ENCODE measurements at regions not wholly inside any gene's neighbourhood (a gene's known extent, or its start where the extent isn't known, plus 50 kb on each side); places are given as distances from the start of the nearest gene placed in this dataset.

DNA sequence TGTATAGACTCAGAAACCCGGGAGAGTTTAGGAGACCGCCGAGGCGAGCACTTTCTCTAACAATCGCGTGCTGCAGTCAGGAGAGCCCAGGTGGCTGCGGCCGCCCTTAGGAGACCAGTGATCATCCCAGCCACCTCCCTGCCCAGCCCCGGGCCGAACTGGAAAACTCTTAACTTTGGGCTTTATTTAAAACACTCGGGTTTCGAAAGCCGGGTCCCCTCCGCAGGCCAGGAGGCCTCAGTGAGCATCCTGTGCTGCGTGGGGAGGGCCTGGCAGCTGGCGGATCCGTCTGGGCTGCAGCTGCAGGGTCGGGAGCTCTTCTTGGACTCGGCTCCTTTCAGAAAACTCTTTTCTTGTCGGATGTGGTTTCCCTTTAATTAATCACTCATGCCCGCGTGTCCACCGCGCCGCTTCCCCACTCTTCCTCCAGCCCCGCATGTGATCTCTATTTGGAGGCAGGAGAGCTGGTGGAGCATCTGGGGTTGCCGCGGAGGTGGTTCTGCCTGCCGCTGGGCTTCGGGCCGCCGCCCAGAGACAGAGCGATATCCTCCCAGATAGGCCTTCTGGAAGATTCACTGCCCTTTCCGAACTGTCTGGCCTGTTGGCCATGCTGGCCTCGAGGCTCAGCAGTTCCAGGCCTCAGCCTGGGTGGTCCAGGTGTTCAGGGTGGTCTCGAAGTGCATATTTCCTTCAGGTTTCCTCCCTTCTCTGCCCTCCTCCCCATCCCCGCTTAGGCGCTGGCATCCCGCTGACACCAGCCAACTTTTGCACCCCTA lies 59.5 kb downstream of the TMEM174 start:
- Histone ChIP-seq H3K4me1 (ENCODE audit: low read depth) (peaks cover 13% of the 10 kb centered on the region), H3K9me3 (no peaks in the 10 kb centered on the region), H3K36me3 (ENCODE audit: low read depth) (no peaks in the 10 kb centered on the region), H3K4me3 (no peak overlapping the region)
- TF ChIP-seq, protein P1, sequence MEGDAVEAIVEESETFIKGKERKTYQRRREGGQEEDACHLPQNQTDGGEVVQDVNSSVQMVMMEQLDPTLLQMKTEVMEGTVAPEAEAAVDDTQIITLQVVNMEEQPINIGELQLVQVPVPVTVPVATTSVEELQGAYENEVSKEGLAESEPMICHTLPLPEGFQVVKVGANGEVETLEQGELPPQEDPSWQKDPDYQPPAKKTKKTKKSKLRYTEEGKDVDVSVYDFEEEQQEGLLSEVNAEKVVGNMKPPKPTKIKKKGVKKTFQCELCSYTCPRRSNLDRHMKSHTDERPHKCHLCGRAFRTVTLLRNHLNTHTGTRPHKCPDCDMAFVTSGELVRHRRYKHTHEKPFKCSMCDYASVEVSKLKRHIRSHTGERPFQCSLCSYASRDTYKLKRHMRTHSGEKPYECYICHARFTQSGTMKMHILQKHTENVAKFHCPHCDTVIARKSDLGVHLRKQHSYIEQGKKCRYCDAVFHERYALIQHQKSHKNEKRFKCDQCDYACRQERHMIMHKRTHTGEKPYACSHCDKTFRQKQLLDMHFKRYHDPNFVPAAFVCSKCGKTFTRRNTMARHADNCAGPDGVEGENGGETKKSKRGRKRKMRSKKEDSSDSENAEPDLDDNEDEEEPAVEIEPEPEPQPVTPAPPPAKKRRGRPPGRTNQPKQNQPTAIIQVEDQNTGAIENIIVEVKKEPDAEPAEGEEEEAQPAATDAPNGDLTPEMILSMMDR (IDR thresholded peaks at IDR 0.05) = no peak
- intact Hi-C loops (cut with DNase I, micrococcal nuclease) = no loop called here
- DNase-seq (no peak), ATAC-seq (no peak)

DNA sequence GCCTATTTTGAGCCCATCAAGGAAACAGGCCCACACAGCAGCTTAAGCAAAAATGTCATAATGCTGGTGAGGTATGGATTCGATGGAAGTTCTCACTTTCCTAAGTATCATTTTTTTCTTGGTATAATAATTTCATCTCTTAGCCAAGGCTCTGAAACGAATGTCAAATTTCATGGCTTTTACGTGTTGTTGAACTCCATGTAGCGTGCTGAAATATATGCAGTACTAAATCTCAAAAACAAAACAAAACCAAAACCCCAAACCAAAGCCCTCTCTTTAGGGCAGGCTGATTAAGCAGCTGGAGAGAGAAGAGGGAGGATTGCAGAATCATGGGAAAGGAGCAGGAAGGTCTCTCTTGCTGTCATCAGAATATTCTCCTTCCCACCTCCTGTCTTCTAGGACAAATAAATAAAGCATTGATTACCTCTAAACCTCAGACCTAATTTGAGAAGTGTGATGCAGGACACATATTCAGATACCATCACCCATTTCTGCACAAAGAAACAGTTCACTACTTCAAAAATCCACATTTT lies 58.3 kb downstream of the TMEM174 start:
- Histone ChIP-seq H3K4me1 (ENCODE audit: low read depth) (peaks cover 13% of the 10 kb centered on the region), H3K9me3 (no peaks in the 10 kb centered on the region), H3K36me3 (ENCODE audit: low read depth) (no peaks in the 10 kb centered on the region), H3K4me3 (no peak overlapping the region)
- intact Hi-C loops (cut with DNase I, micrococcal nuclease) = no loop called here
- ATAC-seq = no peak
- no peak for DNase-seq
- TF ChIP-seq, protein P1 (IDR thresholded peaks at IDR 0.05) = no peak

DNA sequence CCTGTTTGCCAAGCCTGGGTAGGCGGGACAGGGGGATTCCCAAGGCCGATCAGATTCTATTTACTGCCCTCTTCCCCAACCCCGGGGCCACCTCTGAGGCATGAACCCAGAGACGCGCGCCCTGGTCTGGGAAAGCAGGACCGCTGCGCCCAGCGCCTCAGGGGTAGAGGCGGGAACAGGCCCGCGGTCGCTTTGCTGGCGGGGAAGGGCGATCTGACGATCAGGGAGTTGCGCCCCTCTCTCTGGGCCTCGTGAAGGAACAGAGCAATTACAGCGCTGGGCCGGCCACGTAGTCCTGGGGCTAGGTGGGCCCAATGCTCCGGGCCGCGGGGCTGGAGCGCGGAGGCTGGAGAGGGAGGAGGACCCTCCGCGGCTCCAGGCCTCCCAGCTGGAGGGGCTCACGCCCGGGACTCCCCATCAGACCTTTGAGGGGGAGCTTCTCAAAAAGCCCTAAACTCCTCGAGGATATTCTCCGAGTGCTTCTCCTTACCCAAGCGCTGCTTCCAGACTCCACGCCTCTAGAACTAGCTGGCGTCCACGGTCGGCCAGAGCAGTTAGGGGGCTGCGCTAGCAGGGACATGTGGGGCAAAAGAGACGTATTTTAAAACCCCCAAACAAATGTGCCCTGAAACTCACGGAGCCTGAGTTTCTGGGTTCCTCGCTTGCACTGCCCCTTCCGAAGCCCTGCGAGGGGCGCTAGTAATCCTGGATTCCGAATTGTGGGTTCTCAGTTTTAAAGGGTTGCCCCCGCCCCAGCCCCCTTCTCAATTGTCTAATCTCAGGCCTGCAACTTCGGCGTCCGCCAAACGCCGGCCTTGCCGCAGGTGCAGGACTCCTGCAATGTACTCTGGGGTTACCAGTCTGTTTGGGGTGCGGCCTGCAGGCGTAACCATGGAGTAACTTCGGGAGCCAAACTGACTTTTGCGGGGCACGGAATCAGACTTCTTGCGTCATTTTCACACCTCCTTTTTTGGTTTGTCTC lies 57.6 kb downstream of the TMEM174 start:
- intact Hi-C loops (cut with DNase I, micrococcal nuclease) = no loop called here
- TF ChIP-seq, protein P1 (IDR thresholded peaks at IDR 0.05) = no peak
- no peak overlapping the region for H3K4me3 ChIP-seq
- ATAC-seq (no peak), DNase-seq (no peak)
- peaks cover 13% of the 10 kb centered on the region for H3K4me1 ChIP-seq (ENCODE audit: low read depth)
- no peaks in the 10 kb centered on the region for H3K36me3 ChIP-seq (ENCODE audit: low read depth)
- H3K9me3 ChIP-seq = no peaks in the 10 kb centered on the region

DNA sequence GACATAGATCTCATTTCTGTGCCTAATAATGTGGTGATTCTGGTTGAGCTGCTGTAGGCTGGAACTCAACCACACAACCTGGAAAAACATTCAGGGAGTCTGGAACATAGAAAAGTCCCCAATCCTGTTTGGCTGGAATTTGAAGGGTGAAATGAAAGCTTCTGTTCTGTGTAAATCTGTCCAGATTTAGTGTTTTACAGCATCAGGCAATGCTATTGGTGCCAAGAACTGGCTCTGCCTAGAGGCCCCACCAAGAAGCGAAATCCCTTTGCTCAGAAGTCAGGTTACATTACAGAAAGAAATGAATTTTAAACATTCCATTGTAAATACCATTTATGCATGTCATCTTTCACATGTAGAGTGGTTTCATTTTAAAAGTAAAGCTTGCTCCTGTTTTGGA lies 56.3 kb downstream of the TMEM174 start:
- intact Hi-C loops (cut with DNase I, micrococcal nuclease) = no loop called here
- H3K9me3 ChIP-seq = no peaks in the 10 kb centered on the region
- TF ChIP-seq, protein P1 (IDR thresholded peaks at IDR 0.05) = no peak
- H3K36me3 ChIP-seq (ENCODE audit: low read depth) = no peaks in the 10 kb centered on the region
- DNase-seq (no peak), ATAC-seq (no peak)
- no peak overlapping the region for H3K4me3 ChIP-seq
- H3K4me1 ChIP-seq (ENCODE audit: low read depth) = peaks cover 13% of the 10 kb centered on the region

DNA sequence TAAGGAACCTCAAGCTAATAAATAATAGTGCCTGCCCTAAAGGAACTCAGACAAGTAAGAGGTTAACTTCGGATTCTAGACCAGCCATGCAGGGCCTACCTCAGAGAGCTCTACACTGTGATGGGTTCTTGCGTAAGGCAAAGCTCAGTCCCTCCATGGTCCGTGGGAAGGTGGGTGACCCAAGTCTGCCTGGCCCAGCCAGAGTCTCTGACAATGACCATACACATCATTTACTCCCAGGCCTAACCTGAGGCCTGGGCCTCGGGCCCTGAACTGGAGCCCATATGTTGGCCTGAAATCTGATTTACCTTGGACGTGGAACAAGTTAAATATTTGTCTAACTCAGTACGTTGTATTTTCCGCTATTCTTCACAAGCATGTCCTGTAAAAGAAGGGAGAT lies 55.1 kb downstream of the TMEM174 start:
- DNase-seq = no peak
- no peak overlapping the region for H3K4me3 ChIP-seq
- no peaks in the 10 kb centered on the region for H3K36me3 ChIP-seq (ENCODE audit: low read depth)
- no peak for ATAC-seq
- TF ChIP-seq, protein P1 (IDR thresholded peaks at IDR 0.05) = no peak
- intact Hi-C loops (cut with DNase I, micrococcal nuclease) = no loop called here
- H3K9me3 ChIP-seq = no peaks in the 10 kb centered on the region
- H3K4me1 ChIP-seq (ENCODE audit: low read depth) = peaks cover 4% of the 10 kb centered on the region
